Prostate gland (tissue), 2 donors: ENCODE measurements at regions not wholly inside any gene's neighbourhood (a gene's known extent, or its start where the extent isn't known, plus 50 kb on each side); places are given as distances from the start of the nearest gene placed in this dataset.

ENCODE experiments used
- DNase-seq: peaks from one replicate; pipeline ENCODE4 v3.0.0-alpha.2; 2019; ENCODE audit warnings: low spot score
- H3K27ac ChIP-seq, 2 donors: fragments of 200-600 bp; sonication (generic); 2 replicates each; pipeline ENCODE4 v1.5.1; 2017 to 2019
- H3K27me3 ChIP-seq: fragments of 200-600 bp; sonication (generic); replicated peaks from 2 replicates; pipeline ENCODE4 v1.5.1; 2019; ENCODE audit not compliant: insufficient read depth
- H3K36me3 ChIP-seq, 2 donors: fragments of 200-600 bp; sonication (generic); 1 replicate in 1 of 2; 2 replicates in 1 of 2; pipeline versions ENCODE4 v1.5.1 to v1.8.1; 2017 to 2019
- H3K4me1 ChIP-seq: fragments of 200-600 bp; sonication (generic); replicated peaks from 2 replicates; pipeline ENCODE4 v1.5.1; 2019
- H3K4me3 ChIP-seq, 2 donors: fragments of 200-600 bp; sonication (generic); 2 replicates each; pipeline ENCODE4 v1.5.1; 2017 to 2019
- H3K9me3 ChIP-seq: fragments of 200-600 bp; sonication (generic); 2 replicates; pipeline ENCODE4 v1.5.1; 2017
- CTCF ChIP-seq, 4 experiments: fragments of 200-600 bp in 2 of 4; fragments of 450-650 bp in 2 of 4; sonication (generic) in 2 of 4; IDR thresholded peaks; 1 replicate in 3 of 4; 2 replicates in 1 of 4; pipeline ENCODE4 v1.5.1; 2016 to 2019; ENCODE audit warnings: antibody characterized with exemption in 4 of 4, mild to moderate bottlenecking in 2 of 4, moderate library complexity in 2 of 4
- POLR2A ChIP-seq: fragments of 450-650 bp; IDR thresholded peaks from one replicate; pipeline ENCODE4 v1.6.1; 2016; ENCODE audit warnings: antibody characterized with exemption, mild to moderate bottlenecking
- POLR2AphosphoS5 ChIP-seq: sonication (generic); formaldehyde crosslinking; IDR thresholded peaks from one replicate; pipeline ENCODE4 v1.6.1; 2017; ENCODE audit warnings: antibody characterized with exemption
- WGBS: methylation state at CpG from one replicate; pipeline ENCODE4 v1.1.5; 2018; 5-methylcytosine and 5-hydroxymethylcytosine counted together
- intact Hi-C: fragments of 100-400 bp; cut with DNase I; formaldehyde crosslinking; loops from one replicate; pipeline ENCODE4 v1.14.2; 2022

- Histone ChIP-seq H3K4me3 (no peak overlapping the region), H3K9me3 (no peaks in the 10 kb centered on the region), H3K27ac (no peak overlapping the region), H3K36me3 (no peaks in the 10 kb centered on the region), H3K4me1 (no peaks in the 10 kb centered on the region), H3K27me3 (no peaks in the 10 kb centered on the region)
- 65% methylated on average over 2 of the region's 2 CpGs for WGBS
- DNase-seq, result no peak
- intact Hi-C loops, result no loop called here
- TF ChIP-seq POLR2A (no peak), POLR2AphosphoS5 (no peak), CTCF (IDR thresholded peaks at IDR 0.05) (no peak)
Measured at GRCh38 chr18:38368246-38368645, 802.6 kb upstream of the CELF4 start.

GRCh38 chr18:38367473-38367872 is 801.9 kb upstream of the CELF4 start:
- TF ChIP-seq CTCF (IDR thresholded peaks at IDR 0.05) (no peak), POLR2AphosphoS5 (no peak), POLR2A (no peak)
- Histone ChIP-seq H3K36me3 (no peaks in the 10 kb centered on the region), H3K4me1 (no peaks in the 10 kb centered on the region), H3K9me3 (no peaks in the 10 kb centered on the region), H3K4me3 (no peak overlapping the region), H3K27ac (no peak overlapping the region), H3K27me3 (no peaks in the 10 kb centered on the region)
- intact Hi-C loops, result no loop called here
- DNase-seq, result no peak
- WGBS, result 46% methylated on average over 1 of the region's 1 CpG

- intact Hi-C loops, result no loop called here
- Histone ChIP-seq H3K27me3 (no peaks in the 10 kb centered on the region), H3K27ac (no peak overlapping the region), H3K4me1 (no peaks in the 10 kb centered on the region), H3K9me3 (no peaks in the 10 kb centered on the region), H3K36me3 (no peaks in the 10 kb centered on the region), H3K4me3 (no peak overlapping the region)
- TF ChIP-seq POLR2A, result no peak
- TF ChIP-seq CTCF (IDR thresholded peaks at IDR 0.05), result no peak
- no peak for TF ChIP-seq POLR2AphosphoS5
- no peak for DNase-seq
- 88% methylated on average over 2 of the region's 2 CpGs for WGBS
Measured at GRCh38 chr18:38362286-38362792, 796.7 kb upstream of the CELF4 start.

- no peaks in the 10 kb centered on the region for H3K36me3 ChIP-seq
- intact Hi-C loops, result no loop called here
- H3K4me1 ChIP-seq, result no peaks in the 10 kb centered on the region
- WGBS, result 70% methylated on average over 11 of the region's 11 CpGs
- no peak for TF ChIP-seq CTCF (IDR thresholded peaks at IDR 0.05)
- TF ChIP-seq POLR2A, result no peak
- TF ChIP-seq POLR2AphosphoS5, result no peak
- H3K9me3 ChIP-seq, result no peaks in the 10 kb centered on the region
- no peak for DNase-seq
- no peak overlapping the region for H3K4me3 ChIP-seq
- no peak overlapping the region for H3K27ac ChIP-seq
- no peaks in the 10 kb centered on the region for H3K27me3 ChIP-seq
Measured at GRCh38 chr18:38358805-38359657, 793.4 kb upstream of the CELF4 start.

- no peaks in the 10 kb centered on the region for H3K9me3 ChIP-seq
- intact Hi-C loops, result no loop called here
- H3K4me3 ChIP-seq, result no peak overlapping the region
- H3K4me1 ChIP-seq, result no peaks in the 10 kb centered on the region
- H3K27ac ChIP-seq, result no peak overlapping the region
- TF ChIP-seq POLR2AphosphoS5 (no peak), CTCF (IDR thresholded peaks at IDR 0.05) (no peak), POLR2A (no peak)
- no peak for DNase-seq
- no peaks in the 10 kb centered on the region for H3K36me3 ChIP-seq
- H3K27me3 ChIP-seq, result no peaks in the 10 kb centered on the region
Measured at GRCh38 chr18:38353149-38353548, 787.6 kb upstream of the CELF4 start.
